HCT116 (cell line): ENCODE measurements at regions not wholly inside any gene's neighbourhood (a gene's known extent, or its start where the extent isn't known, plus 50 kb on each side); places are given as distances from the start of the nearest gene placed in this dataset.

ENCODE experiments used
- ATAC-seq: fragments of 200-7000 bp; cut with Tn5 transposase; 2 replicates; pipeline ENCODE4 v1.9.1; 2020; ENCODE audit warnings: mild to moderate bottlenecking, moderate library complexity
- BruUV-seq: library from RNA; stranded (reverse); fragments of 400-500 nt; replicated peaks from 2 replicates; lab custom pipeline; 2021; lab: Mats Ljungman, UMichigan
- CTCF ChIA-PET: fragments of 300-600 bp; sonication (Branson Sonifier 250); formaldehyde crosslinking; loops from one replicate; lab custom pipeline; 2021; ENCODE audit warnings: antibody characterized with exemption; lab: Charles Lee
- POLR2A ChIA-PET: fragments of 300-600, 350-600 bp; sonication (Branson Sonifier 250); formaldehyde crosslinking; loops from one replicate; lab custom pipeline; 2021; ENCODE audit warnings: antibody characterized with exemption; lab: Charles Lee
- RAD21 ChIA-PET, 2 experiments: fragments of 300-600 bp; sonication (Branson Sonifier 250); formaldehyde crosslinking; loops; one replicate each; lab custom pipeline; 2023; ENCODE audit warnings: low total read pairs in 2 of 2; ENCODE audit not compliant: uncharacterized antibody in 2 of 2, unreplicated experiment in 2 of 2, low non-redundant PET in 1 of 2; lab: Charles Lee
- DNase-seq: peaks from one replicate; pipeline ENCODE4 v3.0.0-alpha.2; 2010; ENCODE audit warnings: low read depth, low spot score
- H2AFZ ChIP-seq: fragments of 200-600 bp; shearing (Covaris generic), sonication (generic); 2 replicates; pipeline ENCODE4 v1.6.1; 2017; ENCODE audit warnings: low read depth, mixed run types, mixed read lengths, antibody characterized with exemption, low read length; ENCODE audit not compliant: poor library complexity, severe bottlenecking
- H3K27ac ChIP-seq: 2 replicates; pipeline ENCODE4 v1.5.1; 2012; ENCODE audit warnings: low read depth, low read length
- H3K27me3 ChIP-seq: fragments of 200-600 bp; sonication (generic); 2 replicates; pipeline ENCODE4 v1.6.1; 2016; ENCODE audit warnings: mixed run types, low read length, mixed read lengths; ENCODE audit not compliant: insufficient read depth
- H3K36me3 ChIP-seq, 2 experiments: fragments of 200-500 bp in 1 of 2; fragments of 200-600 bp in 1 of 2; sonication (Bioruptor generic) in 1 of 2; sonication (generic) in 1 of 2; 2 replicates each; pipeline versions ENCODE4 v1.5.1 to v1.6.1; 2014 to 2016; ENCODE audit warnings: low read length in 2 of 2, inconsistent platforms in 1 of 2, mixed read lengths in 1 of 2, mixed run types in 1 of 2; ENCODE audit not compliant: insufficient read depth in 2 of 2, control insufficient read depth in 1 of 2
- H3K4me1 ChIP-seq, 2 experiments: fragments of 200-600 bp in 1 of 2; sonication (generic) in 1 of 2; 2 replicates each; pipeline versions ENCODE4 v1.5.1 to v1.6.1; 2012 to 2017; ENCODE audit warnings: low read length in 2 of 2, inconsistent platforms in 1 of 2, mild to moderate bottlenecking in 1 of 2, mixed read lengths in 1 of 2, mixed run types in 1 of 2, moderate library complexity in 1 of 2; ENCODE audit not compliant: insufficient read depth in 2 of 2, control insufficient read depth in 1 of 2
- H3K4me2 ChIP-seq: fragments of 200-600 bp; sonication (generic); 2 replicates; pipeline ENCODE4 v1.6.1; 2017; ENCODE audit warnings: mixed run types, low read length, mixed read lengths
- H3K4me3 ChIP-seq, 2 experiments: fragments of 200-600 bp in 1 of 2; sonication (generic) in 1 of 2; replicated peaks in 1 of 2; 2 replicates each; pipeline ENCODE4 v1.5.1; 2011 to 2016; ENCODE audit warnings: low read length in 2 of 2, control low read depth in 1 of 2, low read depth in 1 of 2, mild to moderate bottlenecking in 1 of 2, mixed read lengths in 1 of 2, mixed run types in 1 of 2
- H3K79me2 ChIP-seq: fragments of 200-600 bp; sonication (generic); 2 replicates; pipeline ENCODE4 v1.6.1; 2017; ENCODE audit warnings: mild to moderate bottlenecking, mixed run types, low read length, moderate library complexity, mixed read lengths; ENCODE audit not compliant: insufficient read depth
- H3K9ac ChIP-seq: fragments of 200-600 bp; sonication (generic); 2 replicates; pipeline ENCODE4 v1.6.1; 2016; ENCODE audit warnings: low read length, mixed read lengths
- H3K9me2 ChIP-seq: fragments of 200-600 bp; sonication (generic), shearing (Covaris generic); 2 replicates; pipeline ENCODE4 v1.6.1; 2017; ENCODE audit warnings: mixed run types, mild to moderate bottlenecking, moderate library complexity; ENCODE audit not compliant: insufficient read depth
- H3K9me3 ChIP-seq, 2 experiments: fragments of 200-500 bp in 1 of 2; fragments of 200-600 bp in 1 of 2; sonication (Bioruptor generic) in 1 of 2; sonication (generic) in 1 of 2; 2 replicates each; pipeline ENCODE4 v1.6.1; 2014 to 2017; ENCODE audit warnings: low read length in 2 of 2, mixed read lengths in 2 of 2, inconsistent platforms in 1 of 2, low read depth in 1 of 2, mild to moderate bottlenecking in 1 of 2, mixed run types in 1 of 2, moderate library complexity in 1 of 2; ENCODE audit not compliant: control insufficient read depth in 1 of 2, insufficient read depth in 1 of 2
- H4K20me1 ChIP-seq: fragments of 200-600 bp; sonication (generic), shearing (Covaris generic); 2 replicates; pipeline ENCODE4 v1.6.1; 2017; ENCODE audit warnings: mixed run types, mild to moderate bottlenecking, moderate library complexity; ENCODE audit not compliant: insufficient read depth
- ATF3 ChIP-seq: IDR thresholded peaks from 2 replicates; pipeline ENCODE4 v1.6.1; 2012
- CBX3 ChIP-seq: IDR thresholded peaks from 2 replicates; pipeline ENCODE4 v1.6.1; 2012; ENCODE audit warnings: low read depth
- CEBPB ChIP-seq: IDR thresholded peaks from 2 replicates; pipeline ENCODE4 v1.6.1; 2012; ENCODE audit warnings: low read depth
- CTCF ChIP-seq, 3 experiments: fragments of 200-600 bp in 1 of 3; sonication (generic) in 1 of 3; IDR thresholded peaks in 2 of 3; conservative IDR thresholded peaks in 1 of 3; 2 replicates each; pipeline ENCODE4 v1.5.1; 2012 to 2017; ENCODE audit warnings: low read depth in 2 of 3, low read length in 2 of 3, antibody characterized with exemption in 1 of 3, borderline replicate concordance in 1 of 3, control low read depth in 1 of 3, mild to moderate bottlenecking in 1 of 3, mixed read lengths in 1 of 3, mixed run types in 1 of 3, moderate library complexity in 1 of 3; ENCODE audit not compliant: insufficient read depth in 1 of 3
- EGR1 ChIP-seq: IDR thresholded peaks from 2 replicates; pipeline ENCODE4 v1.6.1; 2012; ENCODE audit warnings: low read depth
- ELF1 ChIP-seq: IDR thresholded peaks from 2 replicates; pipeline ENCODE4 v1.6.1; 2012; ENCODE audit warnings: low read depth, borderline replicate concordance
- EZH2phosphoT487 ChIP-seq: fragments of 200-600 bp; IDR thresholded peaks from 2 replicates; pipeline ENCODE4 v1.6.1; 2018; ENCODE audit warnings: antibody characterized with exemption, borderline replicate concordance
- JUND ChIP-seq: IDR thresholded peaks from 2 replicates; pipeline ENCODE4 v1.6.1; 2012
- MAX ChIP-seq: IDR thresholded peaks from 2 replicates; pipeline ENCODE4 v1.6.1; 2012
- POLR2A ChIP-seq: IDR thresholded peaks from 2 replicates; pipeline ENCODE4 v1.7.0; 2011; ENCODE audit warnings: borderline replicate concordance; ENCODE audit not compliant: insufficient read depth, insufficient read length; ENCODE audit errors: extremely low read depth
- POLR2AphosphoS5 ChIP-seq: IDR thresholded peaks from 2 replicates; pipeline ENCODE4 v1.6.1; 2011; ENCODE audit warnings: mild to moderate bottlenecking, low read depth, low read length, moderate library complexity
- RAD21 ChIP-seq: IDR thresholded peaks from 2 replicates; pipeline ENCODE4 v1.6.1; 2012; ENCODE audit warnings: low read depth, mild to moderate bottlenecking
- REST ChIP-seq: IDR thresholded peaks from 2 replicates; pipeline ENCODE4 v1.6.1; 2012; ENCODE audit warnings: low read depth
- SP1 ChIP-seq: IDR thresholded peaks from 2 replicates; pipeline ENCODE4 v1.6.1; 2012; ENCODE audit warnings: low read depth
- SRF ChIP-seq: IDR thresholded peaks from 2 replicates; pipeline ENCODE4 v1.6.1; 2012; ENCODE audit warnings: low read depth
- TCF7L2 ChIP-seq: IDR thresholded peaks from 2 replicates; pipeline ENCODE4 v1.7.0; 2011; ENCODE audit warnings: borderline replicate concordance, inconsistent platforms; ENCODE audit not compliant: insufficient read depth, insufficient read length; ENCODE audit errors: extremely low read depth
- YY1 ChIP-seq: IDR thresholded peaks from 2 replicates; pipeline ENCODE4 v1.6.1; 2011; ENCODE audit warnings: low read length, low read depth, moderate library complexity, mild to moderate bottlenecking; ENCODE audit not compliant: insufficient replicate concordance; ENCODE audit errors: extremely low read depth
- ZBTB33 ChIP-seq: IDR thresholded peaks from 2 replicates; pipeline ENCODE4 v1.6.1; 2011; ENCODE audit warnings: mild to moderate bottlenecking, low read length, moderate library complexity; ENCODE audit not compliant: insufficient replicate concordance; ENCODE audit errors: extremely low read depth
- ZNF274 ChIP-seq: fragments of 200-500 bp; sonication (Bioruptor generic); IDR thresholded peaks from 2 replicates; pipeline ENCODE4 v1.6.1; 2014; ENCODE audit warnings: mild to moderate bottlenecking, low read depth, low read length, inconsistent platforms
- intact Hi-C: fragments of 100-400 bp; cut with micrococcal nuclease; formaldehyde crosslinking; loops from 2 replicates; pipeline ENCODE4 v1.10.0; 2022

- no peak overlapping the region for H3K4me3 ChIP-seq
- DNase-seq (no peak), ATAC-seq (no peak)
- no peaks in the 10 kb centered on the region for H3K79me2 ChIP-seq
- H3K4me2 ChIP-seq = no peak overlapping the region
- RAD21 ChIA-PET = no interaction called here
- H3K9ac ChIP-seq = no peak overlapping the region
- H3K27me3 ChIP-seq = no peaks in the 10 kb centered on the region
- no peak overlapping the region for H2AFZ ChIP-seq
- no peaks in the 10 kb centered on the region for H3K36me3 ChIP-seq
- H3K9me3 ChIP-seq = peaks cover 0 to 3% of the 10 kb centered on the region in 2 experiments; a peak in 1 of 4 replicates
- no peak for TF ChIP-seq EGR1
- TF ChIP-seq YY1 = no peak
- no peak for TF ChIP-seq CTCF (IDR thresholded peaks at IDR 0.05 in 2 of 3, conservative IDR thresholded peaks at IDR 0.05 in 1 of 3; ENCODE audit: borderline replicate concordance in 1 of 3, insufficient read depth in 1 of 3, low read depth in 2 of 3, low read length in 2 of 3)
- TF ChIP-seq JUND = no peak
- no peak for TF ChIP-seq TCF7L2
- TF ChIP-seq ZBTB33 = no peak
- no peak for TF ChIP-seq POLR2AphosphoS5
- no peak for TF ChIP-seq REST
- no peak for TF ChIP-seq MAX
- TF ChIP-seq SRF = no peak
- no peak for TF ChIP-seq EZH2phosphoT487
- no peak for TF ChIP-seq ELF1
- no peak for TF ChIP-seq RAD21
- no peak for TF ChIP-seq ATF3
- TF ChIP-seq ZNF274 = no peak
- no peak for TF ChIP-seq POLR2A
- no peak for TF ChIP-seq SP1
- no peak for TF ChIP-seq CBX3
- no peak for TF ChIP-seq CEBPB
- H3K4me1 ChIP-seq = no peaks in the 10 kb centered on the region
- intact Hi-C loops = no loop called here
- POLR2A ChIA-PET = no interaction called here
- no peaks in the 10 kb centered on the region for H3K9me2 ChIP-seq
- H4K20me1 ChIP-seq = no peaks in the 10 kb centered on the region
- no TSS peak for BruUV-seq
- no peak overlapping the region for H3K27ac ChIP-seq
- CTCF ChIA-PET = no interaction called here
Observed at GRCh38 chr10:57917019-57917418, 350.7 kb downstream of the IPMK start.
